ENCODE measurements at regions not wholly inside any gene's neighbourhood (a gene's known extent, or its start where the extent isn't known, plus 50 kb on each side); places are given as distances from the start of the nearest gene placed in this dataset.

DNA sequence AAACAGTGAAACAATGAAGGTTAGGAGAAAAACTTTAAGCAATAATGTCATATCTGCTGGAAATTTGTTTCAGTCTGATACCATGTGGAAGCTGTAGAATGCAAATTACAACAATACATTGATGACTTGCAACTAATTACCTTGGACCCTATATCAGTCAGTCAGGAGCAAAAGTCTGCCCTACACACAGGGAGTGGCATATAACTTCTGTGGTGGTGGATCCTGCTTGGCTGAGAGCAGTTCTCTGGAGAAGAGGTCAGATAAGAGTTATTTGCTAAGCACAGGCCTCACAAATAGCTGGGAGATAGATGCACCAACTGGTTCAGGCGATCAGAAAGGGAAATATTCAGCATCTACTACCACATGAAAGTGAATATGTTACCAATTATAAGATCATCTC, 1364.6 kb upstream of the EPHA6 start:
- POLR2A ChIA-PET, result no interaction called here
- DNase-seq, result no peak
- ATAC-seq, result no peak

DNA sequence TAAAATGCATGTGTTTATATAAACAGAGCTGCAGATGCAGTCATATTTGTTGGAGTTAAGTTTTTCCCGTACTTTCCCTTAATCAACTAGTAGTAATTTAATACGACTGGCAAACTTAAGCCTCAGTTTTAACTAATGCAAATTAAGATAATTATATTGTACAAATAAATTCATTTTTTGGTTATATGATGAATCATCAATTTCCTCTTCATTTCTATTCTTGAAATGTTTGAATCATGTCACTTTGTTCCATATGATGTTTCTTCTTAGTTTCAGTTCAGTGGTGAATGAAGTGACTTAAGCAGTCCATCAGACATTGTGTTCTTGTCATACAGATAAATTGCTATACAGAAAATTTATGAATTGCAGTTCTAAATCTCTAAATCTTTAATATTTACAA, 1361.2 kb upstream of the EPHA6 start:
- H3K4me1 Mint-ChIP-seq, result no peaks in the 10 kb centered on the region
- POLR2A ChIA-PET, result no interaction called here
- H3K4me3 Mint-ChIP-seq, result no peak overlapping the region
- no peaks in the 10 kb centered on the region for H3K27me3 Mint-ChIP-seq
- no peaks in the 10 kb centered on the region for H3K36me3 Mint-ChIP-seq
- DNase-seq (no peak), ATAC-seq (no peak)
- no peak overlapping the region for H3K27ac Mint-ChIP-seq
- H3K9me3 Mint-ChIP-seq, result peaks cover 0 to 11% (median 4%) of the 10 kb centered on the region in 9 donors

More for the DNA sequence above, 1364.6 kb upstream of the EPHA6 start:
- peaks cover 0 to 11% (median 4%) of the 10 kb centered on the region in 9 donors for H3K9me3 Mint-ChIP-seq
- H3K27ac Mint-ChIP-seq, result no peak overlapping the region
- H3K27me3 Mint-ChIP-seq, result no peaks in the 10 kb centered on the region
- no peak overlapping the region for H3K4me3 Mint-ChIP-seq
- H3K4me1 Mint-ChIP-seq, result no peaks in the 10 kb centered on the region
- H3K36me3 Mint-ChIP-seq, result no peaks in the 10 kb centered on the region

DNA sequence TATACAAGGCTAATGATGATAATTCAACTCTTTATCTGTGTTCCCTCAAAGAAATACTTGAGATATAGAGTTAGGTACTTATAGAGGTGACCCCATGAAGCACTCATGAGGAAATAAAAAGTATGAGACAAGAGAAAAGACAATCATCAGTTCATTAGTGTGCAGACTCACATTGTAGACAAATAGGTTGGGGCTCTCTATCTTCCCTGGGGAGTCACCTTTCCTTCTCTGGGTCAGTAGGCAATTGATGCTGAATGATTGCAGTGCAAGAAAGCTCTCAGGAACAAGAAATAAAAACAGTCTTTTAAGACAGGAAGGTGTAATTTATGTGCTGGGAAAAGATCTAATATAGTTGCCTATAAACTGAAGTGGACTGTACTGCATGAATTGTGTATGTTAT, 1357.6 kb upstream of the EPHA6 start:
- Mint-ChIP-seq H3K4me3 (no peak overlapping the region), H3K36me3 (no peaks in the 10 kb centered on the region), H3K9me3 (peaks cover 0 to 15% (median 4%) of the 10 kb centered on the region in 9 donors), H3K27me3 (no peaks in the 10 kb centered on the region), H3K27ac (no peak overlapping the region), H3K4me1 (no peaks in the 10 kb centered on the region)
- ATAC-seq (no peak), DNase-seq (no peak)
- POLR2A ChIA-PET, result no interaction called here

DNA sequence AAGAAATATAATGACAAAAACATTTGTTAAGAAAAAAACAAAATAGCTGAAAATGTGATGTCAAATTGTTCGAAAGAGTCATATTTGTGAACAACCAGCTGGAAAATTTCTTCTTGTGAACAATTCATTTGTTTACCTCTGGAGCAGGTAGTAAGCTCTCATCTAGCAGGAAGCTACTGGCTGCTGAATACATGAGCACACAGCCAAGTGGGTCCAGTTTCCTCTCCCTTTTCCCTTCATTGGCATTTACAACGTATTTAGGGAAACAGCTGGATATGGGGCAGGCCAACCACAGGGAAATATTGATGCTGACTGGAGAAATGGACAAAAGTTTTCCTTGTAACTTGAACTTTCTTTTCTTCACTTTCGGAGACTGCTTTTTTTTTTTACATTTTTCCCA, 1354.7 kb upstream of the EPHA6 start:
- H3K4me3 Mint-ChIP-seq, result no peak overlapping the region
- peaks cover 0 to 15% (median 2%) of the 10 kb centered on the region in 9 donors for H3K9me3 Mint-ChIP-seq
- H3K36me3 Mint-ChIP-seq, result no peaks in the 10 kb centered on the region
- H3K27ac Mint-ChIP-seq, result no peak overlapping the region
- no peaks in the 10 kb centered on the region for H3K4me1 Mint-ChIP-seq
- DNase-seq, result no peak
- ATAC-seq, result no peak
- no peaks in the 10 kb centered on the region for H3K27me3 Mint-ChIP-seq
- POLR2A ChIA-PET, result no interaction called here

DNA sequence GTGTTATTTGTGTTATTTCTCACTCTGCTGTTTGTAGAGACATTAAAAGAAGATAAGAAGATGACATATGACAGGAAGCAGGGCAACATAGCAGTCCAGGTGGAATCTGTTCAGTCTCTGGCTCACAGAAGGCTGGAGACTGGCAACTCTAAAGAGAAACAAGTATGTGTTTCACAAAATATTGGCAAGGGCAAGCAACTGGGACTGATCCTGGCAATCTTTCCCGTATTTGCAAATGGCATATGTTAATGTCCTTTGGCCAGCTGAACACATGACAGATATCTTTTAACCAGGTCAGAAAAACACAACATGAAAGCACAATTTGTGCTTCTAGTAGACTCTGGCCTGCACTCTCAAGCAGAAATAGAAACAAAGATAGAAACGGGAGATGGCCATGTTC, 1354.1 kb upstream of the EPHA6 start:
- DNase-seq (no peak), ATAC-seq (no peak)
- H3K4me1 Mint-ChIP-seq, result no peaks in the 10 kb centered on the region
- POLR2A ChIA-PET, result no interaction called here
- peaks cover 0 to 15% (median 4%) of the 10 kb centered on the region in 9 donors for H3K9me3 Mint-ChIP-seq
- H3K36me3 Mint-ChIP-seq, result no peaks in the 10 kb centered on the region
- no peak overlapping the region for H3K27ac Mint-ChIP-seq
- no peaks in the 10 kb centered on the region for H3K27me3 Mint-ChIP-seq
- H3K4me3 Mint-ChIP-seq, result no peak overlapping the region

DNA sequence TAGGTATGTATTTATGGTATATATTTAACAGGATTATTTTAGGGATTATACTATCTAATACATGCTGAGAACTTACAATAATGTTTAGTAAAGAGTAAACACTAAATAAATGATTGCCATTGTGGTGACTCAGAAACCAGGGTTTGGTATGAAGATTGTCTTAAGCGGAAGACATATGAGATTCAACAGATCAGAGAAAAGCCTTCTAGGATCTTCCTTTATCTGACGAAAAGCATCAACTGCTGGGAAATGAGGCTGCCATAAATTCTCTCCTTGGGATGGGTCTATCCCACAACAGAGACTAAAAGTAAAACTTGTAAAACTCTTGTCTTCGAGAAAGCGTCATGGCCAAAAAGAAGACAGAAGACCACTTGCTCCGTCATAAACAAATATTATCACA, 1352.2 kb upstream of the EPHA6 start:
- H3K36me3 Mint-ChIP-seq, result no peaks in the 10 kb centered on the region
- ATAC-seq, result no peak
- no peaks in the 10 kb centered on the region for H3K4me1 Mint-ChIP-seq
- DNase-seq, result no peak
- no peak overlapping the region for H3K27ac Mint-ChIP-seq
- no peaks in the 10 kb centered on the region for H3K27me3 Mint-ChIP-seq
- peaks cover 2 to 15% (median 6%) of the 10 kb centered on the region in 9 donors for H3K9me3 Mint-ChIP-seq
- H3K4me3 Mint-ChIP-seq, result no peak overlapping the region
- POLR2A ChIA-PET, result no interaction called here

DNA sequence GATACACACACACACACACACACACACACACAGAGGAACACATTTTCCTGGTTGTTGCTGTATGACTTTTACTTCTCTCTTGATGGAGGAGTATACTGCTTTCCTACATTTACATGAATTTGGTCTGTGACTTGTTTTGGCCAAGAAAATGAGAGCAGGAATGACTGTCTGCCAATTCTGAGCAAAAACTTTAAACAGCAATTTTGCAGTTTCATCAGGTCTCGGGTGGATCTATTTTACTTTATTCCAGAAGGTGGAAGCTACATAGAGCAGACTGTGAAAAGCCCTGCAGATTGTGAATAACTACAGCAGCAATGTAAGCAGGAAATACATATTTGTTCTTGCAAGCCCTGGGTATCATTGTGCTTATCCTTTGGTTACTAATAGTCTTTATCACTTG, 1350.0 kb upstream of the EPHA6 start:
- H3K9me3 Mint-ChIP-seq, result peaks cover 2 to 24% (median 11%) of the 10 kb centered on the region in 9 donors
- no peaks in the 10 kb centered on the region for H3K27me3 Mint-ChIP-seq
- H3K36me3 Mint-ChIP-seq, result no peaks in the 10 kb centered on the region
- DNase-seq (no peak), ATAC-seq (no peak)
- POLR2A ChIA-PET, result no interaction called here
- H3K4me3 Mint-ChIP-seq, result no peak overlapping the region
- no peaks in the 10 kb centered on the region for H3K4me1 Mint-ChIP-seq
- H3K27ac Mint-ChIP-seq, result no peak overlapping the region

DNA sequence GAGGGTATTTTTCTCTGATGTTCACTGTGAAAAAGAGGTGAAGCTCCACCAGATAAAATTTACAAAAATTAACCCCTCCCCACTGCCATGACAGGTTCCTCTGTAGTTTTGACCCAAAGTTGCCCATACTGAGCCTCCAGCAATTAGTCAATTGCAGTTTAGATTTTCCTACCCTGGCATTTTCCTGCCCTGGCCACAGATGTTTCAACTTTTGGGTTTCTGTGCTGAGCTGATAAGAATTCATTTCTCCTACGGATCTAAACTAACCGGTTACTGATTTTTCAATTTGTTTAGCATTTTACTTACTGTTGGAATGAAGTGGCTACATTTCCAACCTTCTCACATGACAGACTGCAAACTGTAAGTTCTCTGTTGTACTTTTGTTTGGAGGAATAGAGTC, 1346.1 kb upstream of the EPHA6 start:
- no peak overlapping the region for H3K27ac Mint-ChIP-seq
- no peaks in the 10 kb centered on the region for H3K27me3 Mint-ChIP-seq
- no peak overlapping the region for H3K4me3 Mint-ChIP-seq

DNA sequence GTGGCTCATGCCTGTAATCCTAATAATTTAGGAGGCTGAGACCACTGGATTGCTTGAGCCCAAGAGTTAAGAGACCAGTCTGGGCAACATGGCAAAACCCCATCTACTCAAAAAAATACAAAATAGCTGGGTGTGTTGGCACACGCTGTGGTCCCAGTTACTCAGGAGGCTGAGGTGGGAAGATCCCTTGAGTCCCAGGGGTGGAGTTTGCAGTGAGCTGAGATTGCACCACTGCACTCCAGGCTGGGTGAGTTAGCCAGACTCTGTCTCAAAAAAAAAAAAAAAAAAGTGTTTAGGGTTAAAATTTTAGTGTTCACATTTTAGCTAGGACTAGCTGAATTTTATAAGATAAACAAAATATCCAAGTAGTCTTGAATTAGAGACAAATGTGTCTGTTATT, 1340.1 kb upstream of the EPHA6 start:
- Mint-ChIP-seq H3K36me3 (no peaks in the 10 kb centered on the region), H3K27ac (no peak overlapping the region), H3K9me3 (peaks cover 0 to 13% (median 2%) of the 10 kb centered on the region in 9 donors), H3K4me3 (no peak overlapping the region), H3K27me3 (no peaks in the 10 kb centered on the region), H3K4me1 (no peaks in the 10 kb centered on the region)
- POLR2A ChIA-PET, result no interaction called here
- ATAC-seq, result no peak
- no peak for DNase-seq

More for the DNA sequence above, 1346.1 kb upstream of the EPHA6 start:
- H3K4me1 Mint-ChIP-seq, result no peaks in the 10 kb centered on the region
- DNase-seq (no peak), ATAC-seq (no peak)
- H3K36me3 Mint-ChIP-seq, result no peaks in the 10 kb centered on the region
- POLR2A ChIA-PET, result no interaction called here
- peaks cover 0 to 24% (median 11%) of the 10 kb centered on the region in 9 donors for H3K9me3 Mint-ChIP-seq

DNA sequence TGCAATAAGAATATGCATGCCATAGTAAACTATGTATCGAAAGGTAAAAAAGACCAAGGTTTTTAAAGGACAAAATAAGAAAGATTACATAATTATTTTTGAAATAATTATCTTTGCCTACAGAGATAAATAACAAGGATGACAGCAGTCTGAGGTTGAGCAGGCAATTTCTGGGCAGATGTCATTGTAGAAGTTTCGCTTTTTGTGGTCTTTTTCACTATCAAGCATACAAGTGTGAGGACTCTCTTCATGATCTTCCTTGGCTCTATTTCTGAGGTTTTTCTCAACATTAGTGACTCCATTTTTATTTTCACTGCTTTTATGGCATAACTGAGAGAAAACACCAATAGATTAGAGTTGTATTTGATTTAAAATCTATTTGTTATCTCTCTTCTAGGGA, 1337.9 kb upstream of the EPHA6 start:
- POLR2A ChIA-PET, result no interaction called here
- H3K4me3 Mint-ChIP-seq, result no peak overlapping the region
- no peak overlapping the region for H3K27ac Mint-ChIP-seq
- H3K27me3 Mint-ChIP-seq, result no peaks in the 10 kb centered on the region
- H3K9me3 Mint-ChIP-seq, result peaks cover 0 to 15% (median 2%) of the 10 kb centered on the region in 9 donors
- no peaks in the 10 kb centered on the region for H3K4me1 Mint-ChIP-seq
- DNase-seq, result no peak
- no peaks in the 10 kb centered on the region for H3K36me3 Mint-ChIP-seq
- ATAC-seq, result no peak

DNA sequence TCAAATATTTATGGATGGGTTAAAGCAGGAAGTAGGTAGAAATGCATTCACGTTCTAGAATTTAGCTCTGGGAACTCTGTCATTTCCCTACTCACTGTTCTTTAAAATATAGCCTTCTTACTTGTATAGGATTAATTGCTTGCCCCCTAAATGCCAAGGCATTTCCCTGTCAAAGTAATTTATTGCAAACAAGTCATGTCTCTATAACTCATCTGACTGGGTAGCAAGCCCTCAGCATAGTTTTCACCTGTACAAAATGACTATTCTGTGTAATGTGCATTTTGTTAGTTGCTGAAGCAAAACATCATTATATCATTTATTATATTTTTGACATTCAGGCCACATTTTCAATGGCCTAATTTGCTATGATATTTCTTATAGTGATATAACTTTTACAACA, 1308.2 kb upstream of the EPHA6 start:
- Mint-ChIP-seq H3K36me3 (no peaks in the 10 kb centered on the region), H3K4me1 (no peaks in the 10 kb centered on the region), H3K27me3 (no peaks in the 10 kb centered on the region), H3K4me3 (no peak overlapping the region), H3K27ac (no peak overlapping the region), H3K9me3 (peaks cover 0 to 10% (median 2%) of the 10 kb centered on the region in 9 donors)
- ATAC-seq (no peak), DNase-seq (no peak)
- POLR2A ChIA-PET, result no interaction called here

DNA sequence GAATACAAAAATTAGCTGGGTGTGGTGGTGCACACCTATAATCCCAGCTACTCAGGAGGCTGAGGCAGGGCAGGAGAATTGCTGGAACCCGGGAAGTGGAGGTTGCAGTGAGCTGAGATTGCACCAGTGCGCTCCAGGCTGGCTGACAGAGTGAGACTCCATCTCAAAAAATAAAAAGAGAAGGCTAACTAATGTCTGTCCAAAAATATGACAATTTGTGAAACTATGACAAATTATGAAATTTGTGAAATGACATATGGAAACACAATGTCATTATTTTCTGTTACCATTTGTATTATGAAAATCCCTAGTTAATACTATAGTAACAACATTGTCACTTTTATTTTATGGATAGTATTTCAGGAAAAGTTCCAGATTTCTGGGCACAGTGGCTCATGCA, 1306.3 kb upstream of the EPHA6 start:
- H3K27me3 Mint-ChIP-seq, result no peaks in the 10 kb centered on the region
- no peak overlapping the region for H3K27ac Mint-ChIP-seq
- no peak overlapping the region for H3K4me3 Mint-ChIP-seq
- ATAC-seq (no peak), DNase-seq (no peak)
- H3K4me1 Mint-ChIP-seq, result no peaks in the 10 kb centered on the region
- H3K9me3 Mint-ChIP-seq, result peaks cover 0 to 13% (median 2%) of the 10 kb centered on the region in 9 donors
- H3K36me3 Mint-ChIP-seq, result no peaks in the 10 kb centered on the region
- POLR2A ChIA-PET, result no interaction called here

DNA sequence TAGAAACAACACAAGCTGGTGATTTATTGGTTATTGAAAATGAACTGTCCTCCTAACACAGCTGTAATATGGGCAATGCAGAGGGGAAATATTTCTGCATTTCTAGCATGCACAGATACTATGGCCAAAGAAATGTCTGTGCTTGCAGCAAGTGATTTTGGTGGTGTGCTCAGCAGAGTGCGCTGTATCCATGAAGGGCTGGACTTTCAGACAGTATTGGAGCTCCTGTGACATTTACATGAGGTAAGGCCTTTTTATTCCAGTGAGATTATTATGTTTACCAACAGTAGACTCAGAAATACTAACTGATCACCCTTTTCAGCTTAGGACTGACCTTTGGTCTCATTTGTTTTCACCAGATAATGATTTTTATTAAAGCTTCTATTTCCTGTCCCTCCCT, 1302.6 kb upstream of the EPHA6 start:
- Mint-ChIP-seq H3K36me3 (no peaks in the 10 kb centered on the region), H3K4me1 (no peaks in the 10 kb centered on the region)
- no peak for ATAC-seq

DNA sequence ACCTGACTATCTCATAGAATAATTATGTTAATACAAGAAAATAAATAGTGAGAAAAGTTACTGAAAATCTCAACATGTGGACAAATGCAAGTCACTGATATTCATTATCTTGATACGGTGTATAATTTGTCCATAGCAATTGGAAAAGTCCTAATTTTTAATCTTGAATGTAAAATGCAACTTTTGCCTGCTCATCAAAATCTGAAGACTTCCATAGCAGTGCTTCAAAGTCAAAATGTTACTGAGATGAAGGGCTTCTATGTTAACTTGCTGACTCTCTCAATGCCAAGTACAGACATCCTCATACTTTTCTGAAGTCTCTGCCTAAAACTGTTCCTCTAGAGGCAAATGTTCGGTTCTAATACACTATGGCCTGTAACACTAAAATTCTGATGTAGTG, 1300.1 kb upstream of the EPHA6 start:
- DNase-seq (no peak), ATAC-seq (no peak)
- Mint-ChIP-seq H3K9me3 (peaks cover 0 to 10% (median under 1%) of the 10 kb centered on the region in 9 donors), H3K36me3 (no peaks in the 10 kb centered on the region), H3K4me3 (no peak overlapping the region), H3K4me1 (no peaks in the 10 kb centered on the region), H3K27ac (no peak overlapping the region), H3K27me3 (no peaks in the 10 kb centered on the region)
- POLR2A ChIA-PET, result no interaction called here

More for the DNA sequence above, 1302.6 kb upstream of the EPHA6 start:
- Mint-ChIP-seq H3K27me3 (no peaks in the 10 kb centered on the region), H3K9me3 (peaks cover 0 to 8% (median 2%) of the 10 kb centered on the region in 9 donors), H3K27ac (no peak overlapping the region), H3K4me3 (no peak overlapping the region)
- no peak for DNase-seq
- POLR2A ChIA-PET, result no interaction called here

DNA sequence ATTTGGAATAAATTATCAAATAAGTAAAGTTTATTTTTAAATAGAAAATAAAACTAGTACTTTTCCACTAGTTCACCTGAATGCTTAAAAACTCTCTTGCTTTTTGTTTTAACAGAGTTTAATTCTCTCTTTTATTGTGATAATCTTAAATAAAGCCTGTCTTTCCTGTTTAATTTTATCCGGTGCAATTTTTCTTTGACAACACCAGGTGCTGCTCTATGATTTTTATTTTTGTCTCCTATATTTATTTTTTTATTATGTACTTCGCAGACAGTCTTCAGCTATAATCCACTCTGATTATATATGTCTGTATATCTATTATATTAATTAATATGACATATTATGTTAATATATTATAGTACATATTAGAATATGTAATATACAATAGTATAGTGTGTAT, 1293.0 kb upstream of the EPHA6 start:
- H3K27me3 Mint-ChIP-seq, result no peaks in the 10 kb centered on the region
- H3K4me3 Mint-ChIP-seq, result no peak overlapping the region
- POLR2A ChIA-PET, result no interaction called here
- no peaks in the 10 kb centered on the region for H3K4me1 Mint-ChIP-seq
- no peak for DNase-seq
- no peak for ATAC-seq
- H3K36me3 Mint-ChIP-seq, result no peaks in the 10 kb centered on the region
- H3K9me3 Mint-ChIP-seq, result peaks cover 0 to 5% (median 0%) of the 10 kb centered on the region in 9 donors
- H3K27ac Mint-ChIP-seq, result no peak overlapping the region
